ENCODE measurements at regions not wholly inside any gene's neighbourhood (a gene's known extent, or its start where the extent isn't known, plus 50 kb on each side); places are given as distances from the start of the nearest gene placed in this dataset.

DNA sequence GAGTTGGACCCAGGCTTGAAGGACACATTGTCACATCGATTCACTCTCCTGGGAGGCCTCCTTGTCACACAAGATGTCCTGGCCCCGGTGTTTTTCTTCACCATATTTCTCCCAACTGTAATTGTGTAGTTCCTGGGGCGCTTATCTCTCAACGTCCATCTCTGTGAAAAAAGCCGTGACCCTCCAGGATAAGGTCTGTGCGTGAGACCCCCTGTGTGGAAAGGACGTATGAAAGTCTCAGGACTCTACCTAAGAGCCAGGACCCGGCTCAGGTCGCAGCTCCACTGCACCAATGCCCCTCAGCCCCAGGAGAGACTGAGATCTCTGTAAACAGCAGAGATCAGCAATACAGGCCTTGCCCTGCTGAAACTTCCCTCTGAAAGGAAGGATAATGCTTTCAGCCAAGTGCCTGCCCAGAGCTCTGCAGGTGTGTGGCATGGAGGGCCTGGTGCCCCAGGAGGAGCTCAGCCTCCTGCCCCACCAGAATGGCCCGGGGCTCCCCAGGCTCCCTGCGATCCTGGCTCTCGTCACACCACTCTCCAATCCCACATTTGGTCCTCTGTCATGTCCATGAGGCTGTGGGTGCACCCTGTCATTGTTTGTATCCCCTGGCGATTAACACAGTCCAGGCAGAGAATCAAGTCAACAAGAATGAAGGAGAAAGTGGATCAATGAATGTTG, 119.2 kb upstream of the TMEM45B start:
- no peak for DNase-seq
- TF ChIP-seq, protein P1, sequence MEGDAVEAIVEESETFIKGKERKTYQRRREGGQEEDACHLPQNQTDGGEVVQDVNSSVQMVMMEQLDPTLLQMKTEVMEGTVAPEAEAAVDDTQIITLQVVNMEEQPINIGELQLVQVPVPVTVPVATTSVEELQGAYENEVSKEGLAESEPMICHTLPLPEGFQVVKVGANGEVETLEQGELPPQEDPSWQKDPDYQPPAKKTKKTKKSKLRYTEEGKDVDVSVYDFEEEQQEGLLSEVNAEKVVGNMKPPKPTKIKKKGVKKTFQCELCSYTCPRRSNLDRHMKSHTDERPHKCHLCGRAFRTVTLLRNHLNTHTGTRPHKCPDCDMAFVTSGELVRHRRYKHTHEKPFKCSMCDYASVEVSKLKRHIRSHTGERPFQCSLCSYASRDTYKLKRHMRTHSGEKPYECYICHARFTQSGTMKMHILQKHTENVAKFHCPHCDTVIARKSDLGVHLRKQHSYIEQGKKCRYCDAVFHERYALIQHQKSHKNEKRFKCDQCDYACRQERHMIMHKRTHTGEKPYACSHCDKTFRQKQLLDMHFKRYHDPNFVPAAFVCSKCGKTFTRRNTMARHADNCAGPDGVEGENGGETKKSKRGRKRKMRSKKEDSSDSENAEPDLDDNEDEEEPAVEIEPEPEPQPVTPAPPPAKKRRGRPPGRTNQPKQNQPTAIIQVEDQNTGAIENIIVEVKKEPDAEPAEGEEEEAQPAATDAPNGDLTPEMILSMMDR (IDR thresholded peaks at IDR 0.05; ENCODE audit: low read depth, low read length) = no peak
- Histone ChIP-seq H3K27me3 (ENCODE audit: insufficient read depth, low read depth, severe bottlenecking) (peaks cover 75% of the 10 kb centered on the region), H3K27ac (no peak overlapping the region), H3K4me3 (ENCODE audit: low read depth, low read length) (no peak overlapping the region), H3K9me3 (ENCODE audit: severe bottlenecking) (no peaks in the 10 kb centered on the region), H3K36me3 (no peaks in the 10 kb centered on the region)

DNA sequence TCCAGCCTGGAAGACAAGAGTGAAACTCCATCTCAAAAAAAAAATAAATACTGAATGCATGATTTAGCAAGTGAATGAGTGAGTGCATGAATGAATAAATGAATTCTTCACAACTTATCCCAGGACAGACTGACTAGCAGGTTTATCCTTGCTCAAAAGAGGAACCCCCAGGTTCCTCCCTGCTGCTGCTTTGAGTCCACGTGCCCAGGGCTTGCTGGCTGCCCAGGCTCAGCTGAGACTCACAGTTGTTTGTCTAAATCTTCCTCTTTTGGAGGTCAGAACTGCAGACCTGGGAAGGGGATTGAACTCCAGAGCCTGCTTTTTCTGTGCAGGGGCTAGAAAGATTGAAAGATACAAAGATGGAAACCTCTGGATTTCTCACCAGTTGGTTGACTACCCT, 117.4 kb upstream of the TMEM45B start:
- Histone ChIP-seq H3K4me3 (ENCODE audit: low read depth, low read length) (no peak overlapping the region), H3K36me3 (no peaks in the 10 kb centered on the region), H3K27ac (no peak overlapping the region), H3K9me3 (ENCODE audit: severe bottlenecking) (no peaks in the 10 kb centered on the region), H3K27me3 (ENCODE audit: insufficient read depth, low read depth, severe bottlenecking) (peaks cover 75% of the 10 kb centered on the region)
- TF ChIP-seq, protein P1 (IDR thresholded peaks at IDR 0.05; ENCODE audit: low read depth, low read length) = no peak
- no peak for DNase-seq

DNA sequence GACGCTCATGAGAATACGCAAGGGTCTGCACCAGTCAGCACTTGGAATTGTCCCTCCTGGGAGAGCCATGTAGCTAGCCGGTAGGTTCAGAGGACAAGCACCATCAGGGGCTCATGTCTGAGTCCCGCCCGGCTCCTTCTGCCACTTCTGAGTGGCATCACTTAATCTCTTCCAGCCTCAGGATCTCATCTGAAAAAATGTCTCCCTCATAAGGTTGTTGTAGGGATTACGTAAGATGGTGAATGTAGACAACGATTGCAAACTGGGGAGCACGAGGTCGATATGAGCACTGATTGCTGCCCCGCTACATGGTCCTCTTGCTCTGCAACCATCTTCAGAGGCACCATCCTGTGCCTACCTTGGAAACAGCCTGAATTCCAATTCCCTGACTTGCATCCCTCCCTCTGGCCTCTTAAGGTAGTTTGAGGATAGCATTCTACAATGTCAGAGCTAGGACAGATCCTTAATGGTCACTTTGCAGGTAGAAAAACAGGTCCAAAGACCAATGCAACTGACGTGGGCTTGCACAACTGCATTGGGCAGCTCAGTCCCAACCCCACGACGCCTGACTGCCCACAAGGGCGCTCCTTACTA, 115.8 kb upstream of the TMEM45B start:
- no peak for DNase-seq
- Histone ChIP-seq H3K36me3 (no peaks in the 10 kb centered on the region), H3K27ac (no peak overlapping the region), H3K27me3 (ENCODE audit: insufficient read depth, low read depth, severe bottlenecking) (peaks cover 79% of the 10 kb centered on the region), H3K4me3 (ENCODE audit: low read depth, low read length) (no peak overlapping the region), H3K9me3 (ENCODE audit: severe bottlenecking) (no peaks in the 10 kb centered on the region)
- TF ChIP-seq, protein P1 (IDR thresholded peaks at IDR 0.05; ENCODE audit: low read depth, low read length) = no peak

DNA sequence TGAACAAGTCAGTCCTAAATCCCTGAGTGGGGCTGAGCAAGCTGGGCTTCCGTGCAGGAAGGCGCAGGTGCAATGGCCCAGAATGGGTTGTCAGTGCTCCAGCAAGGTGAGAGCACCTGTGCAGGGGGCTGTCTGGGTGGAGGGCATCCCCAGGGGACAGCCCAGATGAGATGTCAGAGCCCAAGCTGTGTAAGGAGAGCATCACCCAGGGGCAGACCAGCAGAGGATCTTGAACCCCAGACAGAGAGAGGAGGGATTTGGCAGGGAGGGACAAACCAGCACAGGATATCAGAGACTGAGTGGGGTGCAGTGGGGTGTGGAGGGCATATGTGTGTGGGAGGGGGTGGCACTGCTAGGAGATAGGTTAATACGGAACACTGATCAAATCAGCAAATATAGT, 114.9 kb upstream of the TMEM45B start:
- peaks cover 88% of the 10 kb centered on the region for H3K27me3 ChIP-seq (ENCODE audit: insufficient read depth, low read depth, severe bottlenecking)
- H3K27ac ChIP-seq = no peak overlapping the region
- no peak for DNase-seq
- TF ChIP-seq, protein P1 (IDR thresholded peaks at IDR 0.05; ENCODE audit: low read depth, low read length) = no peak
- no peaks in the 10 kb centered on the region for H3K36me3 ChIP-seq
- no peak overlapping the region for H3K4me3 ChIP-seq (ENCODE audit: low read depth, low read length)
- no peaks in the 10 kb centered on the region for H3K9me3 ChIP-seq (ENCODE audit: severe bottlenecking)

DNA sequence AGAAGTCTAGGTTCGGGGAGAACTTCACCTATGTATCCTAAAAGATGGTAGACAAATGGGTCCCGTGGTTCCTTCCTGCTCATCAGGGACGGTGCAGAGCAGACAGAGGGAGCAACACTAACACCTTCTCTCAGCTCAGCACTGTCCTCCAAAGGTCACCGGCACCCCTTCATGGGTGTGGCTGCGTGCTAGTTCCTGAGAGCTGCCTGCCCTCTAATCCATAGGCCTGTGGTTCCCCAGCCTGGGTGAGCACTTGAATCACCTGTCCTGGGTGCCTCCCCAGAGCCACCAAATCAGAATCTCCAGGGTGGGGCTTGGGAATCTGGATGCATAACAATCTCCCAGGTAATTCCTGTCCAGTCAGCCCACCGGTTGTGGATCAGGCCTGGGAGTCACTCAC, 113.9 kb upstream of the TMEM45B start:
- H3K27me3 ChIP-seq (ENCODE audit: insufficient read depth, low read depth, severe bottlenecking) = peaks cover 95% of the 10 kb centered on the region

More for the DNA sequence above, 113.9 kb upstream of the TMEM45B start:
- no peak overlapping the region for H3K27ac ChIP-seq
- H3K9me3 ChIP-seq (ENCODE audit: severe bottlenecking) = no peaks in the 10 kb centered on the region
- H3K36me3 ChIP-seq = no peaks in the 10 kb centered on the region
- TF ChIP-seq, protein P1 (IDR thresholded peaks at IDR 0.05; ENCODE audit: low read depth, low read length) = no peak
- DNase-seq = no peak
- no peak overlapping the region for H3K4me3 ChIP-seq (ENCODE audit: low read depth, low read length)
